ENCODE measurements at regions not wholly inside any gene's neighbourhood (a gene's known extent, or its start where the extent isn't known, plus 50 kb on each side); places are given as distances from the start of the nearest gene placed in this dataset.

DNA sequence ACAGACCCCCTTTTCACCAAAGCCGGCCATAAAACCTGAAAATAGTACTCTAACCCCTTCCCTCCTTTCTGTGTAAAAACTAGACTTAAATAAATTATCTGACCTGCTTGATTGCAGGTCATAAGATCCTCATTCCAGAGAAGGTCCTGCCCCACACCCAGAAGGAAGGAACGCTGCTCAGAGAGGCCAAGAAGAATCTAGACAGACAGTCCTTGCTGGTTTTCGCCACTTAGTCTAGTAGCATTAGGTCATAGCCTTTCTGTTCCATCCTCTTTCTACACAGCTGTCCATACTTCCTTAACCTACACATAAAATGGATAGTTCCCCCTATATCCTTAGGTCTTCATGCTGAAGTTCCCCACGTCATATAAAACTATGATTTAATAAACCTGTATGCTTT is 83.7 kb upstream of the IGF1 start:
- TF ChIP-seq YY1 (tag by site-specific recombination; IDR thresholded peaks at IDR 0.05) (no peak), ZNF174 (tag by site-specific recombination; IDR thresholded peaks at IDR 0.05) (no peak), SETDB1 (IDR thresholded peaks at IDR 0.05; ENCODE audit: insufficient read length, low read length) (no peak)
- TF ChIP-seq, protein P1, sequence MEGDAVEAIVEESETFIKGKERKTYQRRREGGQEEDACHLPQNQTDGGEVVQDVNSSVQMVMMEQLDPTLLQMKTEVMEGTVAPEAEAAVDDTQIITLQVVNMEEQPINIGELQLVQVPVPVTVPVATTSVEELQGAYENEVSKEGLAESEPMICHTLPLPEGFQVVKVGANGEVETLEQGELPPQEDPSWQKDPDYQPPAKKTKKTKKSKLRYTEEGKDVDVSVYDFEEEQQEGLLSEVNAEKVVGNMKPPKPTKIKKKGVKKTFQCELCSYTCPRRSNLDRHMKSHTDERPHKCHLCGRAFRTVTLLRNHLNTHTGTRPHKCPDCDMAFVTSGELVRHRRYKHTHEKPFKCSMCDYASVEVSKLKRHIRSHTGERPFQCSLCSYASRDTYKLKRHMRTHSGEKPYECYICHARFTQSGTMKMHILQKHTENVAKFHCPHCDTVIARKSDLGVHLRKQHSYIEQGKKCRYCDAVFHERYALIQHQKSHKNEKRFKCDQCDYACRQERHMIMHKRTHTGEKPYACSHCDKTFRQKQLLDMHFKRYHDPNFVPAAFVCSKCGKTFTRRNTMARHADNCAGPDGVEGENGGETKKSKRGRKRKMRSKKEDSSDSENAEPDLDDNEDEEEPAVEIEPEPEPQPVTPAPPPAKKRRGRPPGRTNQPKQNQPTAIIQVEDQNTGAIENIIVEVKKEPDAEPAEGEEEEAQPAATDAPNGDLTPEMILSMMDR (tag by site-specific recombination; IDR thresholded peaks at IDR 0.05) = no peak
